ENCODE measurements at regions not wholly inside any gene's neighbourhood (a gene's known extent, or its start where the extent isn't known, plus 50 kb on each side); places are given as distances from the start of the nearest gene placed in this dataset.

DNA sequence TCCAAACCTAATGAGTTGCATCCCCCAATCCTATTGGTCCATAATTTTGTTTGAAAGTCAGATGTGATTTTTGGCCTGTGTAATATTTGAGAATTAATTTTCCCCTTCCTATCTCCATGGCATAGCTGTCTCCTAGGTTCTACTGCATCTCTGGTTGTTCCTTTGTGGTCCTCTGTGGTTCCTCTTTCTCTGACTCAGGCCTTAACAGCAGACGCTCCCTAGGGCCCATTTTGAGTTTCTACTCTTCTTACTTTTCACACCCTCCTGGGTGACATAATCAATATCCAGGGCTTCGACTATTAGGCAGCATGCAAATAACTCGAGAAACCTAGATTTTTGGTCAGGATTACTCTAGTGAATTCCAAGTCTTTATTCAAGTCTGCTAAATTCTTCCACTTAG, 160.7 kb downstream of the RFC3 start:
- TF ChIP-seq CTCF (IDR thresholded peaks at IDR 0.05; ENCODE audit: insufficient read depth, low read length, poor library complexity, severe bottlenecking), result no peak
- no peaks in the 10 kb centered on the region for H3K27me3 ChIP-seq (replicated peaks; ENCODE audit: control insufficient read depth, insufficient read depth, low read length)
- no peaks in the 10 kb centered on the region for H3K36me3 ChIP-seq (ENCODE audit: control insufficient read depth, insufficient read depth, low read length)
- DNase-seq (ENCODE audit: extremely low read depth, insufficient read length), result no peak
- H3K4me3 ChIP-seq (replicated peaks; ENCODE audit: low read depth, low read length), result no peak overlapping the region

GRCh38 chr13:33992881-33993336, 175.0 kb downstream of the RFC3 start:
- Histone ChIP-seq H3K27me3 (replicated peaks; ENCODE audit: control insufficient read depth, insufficient read depth, low read length) (no peaks in the 10 kb centered on the region), H3K4me3 (replicated peaks; ENCODE audit: low read depth, low read length) (no peak overlapping the region), H3K36me3 (ENCODE audit: control insufficient read depth, insufficient read depth, low read length) (no peaks in the 10 kb centered on the region)
- TF ChIP-seq CTCF (IDR thresholded peaks at IDR 0.05; ENCODE audit: insufficient read depth, low read length, poor library complexity, severe bottlenecking), result no peak
- no peak for DNase-seq (ENCODE audit: extremely low read depth, insufficient read length)

DNA sequence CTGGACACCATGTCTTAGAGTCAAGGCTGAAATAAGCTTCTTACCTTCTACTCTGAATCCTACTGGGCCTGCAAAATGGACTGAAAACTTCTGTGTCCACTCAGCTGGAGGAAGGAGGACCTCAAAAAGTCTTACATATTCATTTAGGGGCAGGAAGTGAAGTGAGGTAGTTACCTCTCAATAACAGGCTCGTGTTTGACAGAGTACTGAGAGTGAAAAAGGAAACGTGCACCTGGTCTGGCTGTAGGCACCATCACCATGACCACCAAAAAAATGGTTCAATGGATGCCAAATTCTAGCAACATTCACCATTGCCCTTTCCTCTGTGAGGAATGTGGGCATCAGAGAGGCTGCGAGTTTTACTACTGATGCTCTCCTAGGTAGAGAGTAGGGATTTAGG, 176.2 kb downstream of the RFC3 start:
- no peak for TF ChIP-seq CTCF (IDR thresholded peaks at IDR 0.05; ENCODE audit: insufficient read depth, low read length, poor library complexity, severe bottlenecking)
- no peaks in the 10 kb centered on the region for H3K27me3 ChIP-seq (replicated peaks; ENCODE audit: control insufficient read depth, insufficient read depth, low read length)
- no peak overlapping the region for H3K4me3 ChIP-seq (replicated peaks; ENCODE audit: low read depth, low read length)
- no peaks in the 10 kb centered on the region for H3K36me3 ChIP-seq (ENCODE audit: control insufficient read depth, insufficient read depth, low read length)
- no peak for DNase-seq (ENCODE audit: extremely low read depth, insufficient read length)

- Histone ChIP-seq H3K36me3 (ENCODE audit: control insufficient read depth, insufficient read depth, low read length) (no peaks in the 10 kb centered on the region), H3K27me3 (replicated peaks; ENCODE audit: control insufficient read depth, insufficient read depth, low read length) (no peaks in the 10 kb centered on the region), H3K4me3 (replicated peaks; ENCODE audit: low read depth, low read length) (no peak overlapping the region)
- DNase-seq (ENCODE audit: extremely low read depth, insufficient read length), result no peak
- TF ChIP-seq CTCF (IDR thresholded peaks at IDR 0.05; ENCODE audit: insufficient read depth, low read length, poor library complexity, severe bottlenecking), result no peak
Measured at GRCh38 chr13:33994826-33995502, 177.0 kb downstream of the RFC3 start.

DNA sequence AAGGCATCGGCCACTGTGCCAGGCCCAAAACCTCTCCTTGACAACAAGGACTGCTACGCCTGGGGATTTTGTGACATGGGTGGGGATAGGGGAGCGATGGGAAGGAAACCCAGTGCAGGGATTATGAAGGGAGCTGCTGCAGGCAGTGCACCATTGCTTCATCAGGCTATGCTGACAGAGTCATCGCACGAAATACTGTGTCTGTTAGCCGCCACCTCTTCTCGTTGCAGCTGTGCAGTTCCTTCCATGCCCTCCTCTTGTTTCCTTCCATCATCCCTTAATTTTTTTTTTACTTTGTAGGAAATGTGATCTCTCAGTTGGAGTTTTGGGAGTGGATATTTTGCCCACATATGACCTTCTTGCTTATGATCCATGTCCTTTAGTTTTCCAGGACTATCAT, 178.7 kb downstream of the RFC3 start:
- Histone ChIP-seq H3K4me3 (replicated peaks; ENCODE audit: low read depth, low read length) (no peak overlapping the region), H3K27me3 (replicated peaks; ENCODE audit: control insufficient read depth, insufficient read depth, low read length) (no peaks in the 10 kb centered on the region), H3K36me3 (ENCODE audit: control insufficient read depth, insufficient read depth, low read length) (no peaks in the 10 kb centered on the region)
- no peak for TF ChIP-seq CTCF (IDR thresholded peaks at IDR 0.05; ENCODE audit: insufficient read depth, low read length, poor library complexity, severe bottlenecking)
- no peak for DNase-seq (ENCODE audit: extremely low read depth, insufficient read length)

DNA sequence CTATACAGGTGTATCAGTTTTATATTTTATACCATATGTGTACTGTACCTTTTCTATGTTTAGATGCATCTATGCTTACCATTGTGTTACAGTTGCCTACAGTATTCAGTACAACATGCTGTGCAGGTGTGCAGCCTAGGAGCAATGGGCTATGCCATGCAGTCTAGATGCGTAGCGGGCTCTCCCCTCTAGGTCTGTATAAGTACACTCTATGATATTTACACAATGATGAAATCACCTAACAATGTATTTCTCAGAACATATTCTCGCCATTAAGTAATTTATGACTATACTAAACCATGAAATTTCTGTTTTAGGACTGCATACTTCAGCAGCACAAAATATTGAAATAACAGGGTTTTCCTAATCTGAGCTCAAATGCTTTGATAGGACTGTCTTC, 179.6 kb downstream of the RFC3 start:
- DNase-seq (ENCODE audit: extremely low read depth, insufficient read length), result no peak
- TF ChIP-seq CTCF (IDR thresholded peaks at IDR 0.05; ENCODE audit: insufficient read depth, low read length, poor library complexity, severe bottlenecking), result no peak
- no peaks in the 10 kb centered on the region for H3K27me3 ChIP-seq (replicated peaks; ENCODE audit: control insufficient read depth, insufficient read depth, low read length)
- H3K36me3 ChIP-seq (ENCODE audit: control insufficient read depth, insufficient read depth, low read length), result no peaks in the 10 kb centered on the region
- no peak overlapping the region for H3K4me3 ChIP-seq (replicated peaks; ENCODE audit: low read depth, low read length)
